ENCODE measurements at regions not wholly inside any gene's neighbourhood (a gene's known extent, or its start where the extent isn't known, plus 50 kb on each side); places are given as distances from the start of the nearest gene placed in this dataset.
"Not testable (repeated sequence)": the region's sequence is repeated elsewhere in the genome, so short reads cannot be mapped to it uniquely, and the experiment has no call there.

- intact Hi-C loops (cut with DNase I): no loop called here
- DNase-seq: peak in 3 of 42 donors; percentile 16 to 18 (median 16)
Observed at GRCh38 chr12:25677232-25677937, 124.3 kb upstream of the LMNTD1 start.

- intact Hi-C loops (cut with DNase I): no loop called here
- no peak for DNase-seq
Observed at GRCh38 chr12:25681580-25681979, 128.5 kb upstream of the LMNTD1 start.

GRCh38 chr12:25682421-25682820, 129.3 kb upstream of the LMNTD1 start:
- no peak for DNase-seq
- intact Hi-C loops (cut with DNase I): no loop called here

GRCh38 chr12:25684070-25684469, 131.0 kb upstream of the LMNTD1 start:
- DNase-seq: peak in 23 of 42 donors; percentile 12 to 54 (median 29)
- intact Hi-C loops (cut with DNase I): no loop called here

GRCh38 chr12:25686351-25686750, 133.3 kb upstream of the LMNTD1 start:
- no peak for DNase-seq
- intact Hi-C loops (cut with DNase I): no loop called here

- no peak for DNase-seq
- intact Hi-C loops (cut with DNase I): no loop called here
Observed at GRCh38 chr12:25687226-25687625, 134.1 kb upstream of the LMNTD1 start.

- DNase-seq: not testable (repeated sequence)
Observed at GRCh38 chr12:25688851-25689250, 135.8 kb upstream of the LMNTD1 start.

GRCh38 chr12:25689996-25690501, 137.0 kb upstream of the LMNTD1 start:
- intact Hi-C loops (cut with DNase I): no loop called here
- DNase-seq: peak in 36 of 42 donors; percentile 11 to 64 (median 32)

More at GRCh38 chr12:25688851-25689250, 135.8 kb upstream of the LMNTD1 start:
- intact Hi-C loops (cut with DNase I): not testable (repeated sequence)

GRCh38 chr12:25690996-25691864, 138.1 kb upstream of the LMNTD1 start:
- DNase-seq: no peak
- intact Hi-C loops (cut with DNase I): no loop called here

GRCh38 chr12:25691865-25692114, 138.7 kb upstream of the LMNTD1 start:
- DNase-seq: no peak
- intact Hi-C loops (cut with DNase I): no loop called here

- intact Hi-C loops (cut with DNase I): no loop called here
- no peak for DNase-seq
Observed at GRCh38 chr12:25692115-25693035, 139.3 kb upstream of the LMNTD1 start.

- DNase-seq: peak in 15 of 42 donors; percentile 11 to 62 (median 33)
- intact Hi-C loops (cut with DNase I): no loop called here
Observed at GRCh38 chr12:25694072-25694471, 141.0 kb upstream of the LMNTD1 start.

- DNase-seq: no peak
- intact Hi-C loops (cut with DNase I): no loop called here
Observed at GRCh38 chr12:25695574-25695973, 142.5 kb upstream of the LMNTD1 start.

GRCh38 chr12:25698772-25699171, 145.7 kb upstream of the LMNTD1 start:
- intact Hi-C loops (cut with DNase I): no loop called here
- no peak for DNase-seq

- intact Hi-C loops (cut with DNase I): no loop called here
- no peak for DNase-seq
Observed at GRCh38 chr12:25699454-25699853, 146.4 kb upstream of the LMNTD1 start.

GRCh38 chr12:25701290-25701689, 148.2 kb upstream of the LMNTD1 start:
- intact Hi-C loops (cut with DNase I): no loop called here
- no peak for DNase-seq

- intact Hi-C loops (cut with DNase I): no loop called here
- no peak for DNase-seq
Observed at GRCh38 chr12:25702553-25702952, 149.5 kb upstream of the LMNTD1 start.

GRCh38 chr12:25705261-25705660, 152.2 kb upstream of the LMNTD1 start:
- intact Hi-C loops (cut with DNase I): no loop called here
- no peak for DNase-seq

GRCh38 chr12:25706646-25707045, 153.6 kb upstream of the LMNTD1 start:
- intact Hi-C loops (cut with DNase I); DNase-seq: not testable (repeated sequence)

Measured in head of caudate nucleus (tissue), 42 donors.